HG02759 (cell line): ENCODE measurements at regions not wholly inside any gene's neighbourhood (a gene's known extent, or its start where the extent isn't known, plus 50 kb on each side); places are given as distances from the start of the nearest gene placed in this dataset.

Experiments used
- ATAC-seq: cut with Tn5 transposase; IDR thresholded peaks from one replicate; pipeline ENCODE4 v1.9.1; 2021; ENCODE audit warnings: mild to moderate bottlenecking, moderate library complexity; ENCODE audit not compliant: unreplicated experiment

- ATAC-seq, result no peak
These were observed 126.7 kb upstream of the AGA start for GRCh38 chr4:177568931-177569330.

GRCh38 chr4:177569434-177569833, 127.2 kb upstream of the AGA start:
- no peak for ATAC-seq

GRCh38 chr4:177573507-177573906, 131.3 kb upstream of the AGA start:
- no peak for ATAC-seq

GRCh38 chr4:177574446-177574845, 132.2 kb upstream of the AGA start:
- ATAC-seq, result no peak

GRCh38 chr4:177579649-177580048, 137.4 kb upstream of the AGA start:
- ATAC-seq, result no peak

GRCh38 chr4:177582992-177583391, 140.8 kb upstream of the AGA start:
- ATAC-seq, result no peak

- ATAC-seq, result no peak
These were observed 145.8 kb upstream of the AGA start for GRCh38 chr4:177587989-177588388.

- ATAC-seq, result no peak
These were observed 153.1 kb upstream of the AGA start for GRCh38 chr4:177595386-177595785.

- ATAC-seq, result no peak
These were observed 153.8 kb upstream of the AGA start for GRCh38 chr4:177596035-177596434.

GRCh38 chr4:177596991-177597390, 154.8 kb upstream of the AGA start:
- no peak for ATAC-seq

GRCh38 chr4:177605252-177605651, 163.0 kb upstream of the AGA start:
- no peak for ATAC-seq

GRCh38 chr4:177607111-177607573, 164.9 kb upstream of the AGA start:
- no peak for ATAC-seq

GRCh38 chr4:177611974-177612664, 169.9 kb upstream of the AGA start:
- ATAC-seq, result no peak

GRCh38 chr4:177612684-177613083, 170.4 kb upstream of the AGA start:
- ATAC-seq, result no peak

GRCh38 chr4:177632481-177632880, 190.2 kb upstream of the AGA start:
- no peak for ATAC-seq

GRCh38 chr4:177638871-177639270, 196.6 kb upstream of the AGA start:
- ATAC-seq, result no peak

- no peak for ATAC-seq
These were observed 198.6 kb upstream of the AGA start for GRCh38 chr4:177640864-177641263.

- ATAC-seq, result no peak
These were observed 218.0 kb upstream of the AGA start for GRCh38 chr4:177660223-177660622.

GRCh38 chr4:177667687-177668086, 225.4 kb upstream of the AGA start:
- ATAC-seq, result no peak

- no peak for ATAC-seq
These were observed 229.2 kb upstream of the AGA start for GRCh38 chr4:177671387-177671786.

- ATAC-seq, result no peak
These were observed 229.6 kb upstream of the AGA start for GRCh38 chr4:177671845-177672244.

- no peak for ATAC-seq
These were observed 231.8 kb upstream of the AGA start for GRCh38 chr4:177673985-177674489.

GRCh38 chr4:177680308-177680707, 238.1 kb upstream of the AGA start:
- no peak for ATAC-seq
